ENCODE measurements at regions not wholly inside any gene's neighbourhood (a gene's known extent, or its start where the extent isn't known, plus 50 kb on each side); places are given as distances from the start of the nearest gene placed in this dataset.

GRCh38 chr11:10641912-10642697 is 51.5 kb downstream of the IRAG1 start:
- DNase-seq, result no peak

- no peak for DNase-seq
Measured at GRCh38 chr11:10641177-10641911, 52.2 kb downstream of the IRAG1 start.

- DNase-seq, result no peak
Measured at GRCh38 chr11:10640308-10640707, 53.2 kb downstream of the IRAG1 start.

DNA sequence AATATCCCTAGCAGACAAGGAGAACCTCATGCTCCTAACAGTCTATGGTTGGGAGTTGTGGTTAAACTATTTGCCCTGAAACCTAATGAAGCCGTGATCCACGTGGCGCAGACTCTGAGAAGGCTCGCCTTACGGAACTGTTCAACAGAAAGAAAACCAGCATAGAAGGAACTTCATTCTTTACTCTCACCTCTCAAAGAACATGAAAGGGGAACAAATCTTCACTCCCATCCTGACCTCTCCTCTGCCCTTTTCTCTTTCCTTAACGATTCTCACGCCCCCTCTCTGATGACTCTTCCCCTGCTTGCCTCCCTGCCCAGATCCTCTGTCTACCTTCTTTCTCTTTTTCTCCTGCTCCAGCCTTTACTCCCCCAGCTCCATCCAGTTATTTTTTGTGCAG is 54.2 kb downstream of the IRAG1 start:
- DNase-seq, result no peak

DNA sequence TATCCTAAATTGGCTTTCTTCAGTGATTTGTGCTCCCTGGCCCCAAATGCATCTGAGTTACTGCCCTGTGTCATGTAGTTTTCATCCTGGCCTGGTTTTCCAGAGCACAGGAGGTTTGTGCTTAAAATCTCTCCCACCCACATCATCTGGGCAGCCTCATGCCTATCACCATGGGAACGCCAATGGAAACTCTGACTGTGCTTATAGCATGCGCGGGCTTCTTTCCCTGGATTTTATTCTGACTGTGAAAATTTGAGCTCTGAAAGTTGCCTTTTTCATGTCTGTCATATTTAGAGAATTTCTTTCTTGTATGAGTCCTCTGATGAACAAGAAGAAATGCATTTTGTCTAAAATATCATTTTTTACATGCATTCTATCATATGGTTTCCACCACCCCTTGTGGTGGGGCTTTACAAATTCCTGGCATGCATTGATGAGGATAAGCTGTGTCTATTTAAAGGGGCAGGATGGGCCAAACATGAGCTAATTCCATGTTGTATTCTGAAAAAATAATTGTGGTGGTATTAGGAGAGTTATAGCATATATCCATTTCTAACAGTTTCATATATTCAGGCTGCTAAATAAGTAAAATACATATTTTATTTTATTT is 55.1 kb downstream of the IRAG1 start:
- DNase-seq, result no peak

DNA sequence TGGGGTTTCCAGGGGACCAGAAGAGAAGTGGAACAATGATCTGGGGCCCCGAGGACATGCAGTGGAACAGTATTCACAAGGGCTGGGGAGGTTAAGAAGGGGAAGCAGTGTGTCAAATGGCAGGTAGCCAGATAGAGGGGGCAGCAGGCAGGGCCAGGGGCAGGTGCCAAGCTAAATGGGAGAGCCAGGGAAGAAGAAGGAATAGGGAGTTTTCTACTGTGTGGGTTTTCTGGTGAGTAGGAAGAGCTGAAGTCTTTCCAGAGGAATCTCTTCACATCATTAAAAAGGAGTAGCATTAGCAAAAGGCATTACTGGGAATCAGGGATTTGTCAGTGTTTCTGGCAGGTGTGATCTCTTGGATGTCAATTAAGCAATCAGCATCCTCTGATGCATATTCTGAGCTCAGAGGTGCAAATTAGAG is 55.8 kb downstream of the IRAG1 start:
- no peak for DNase-seq

DNA sequence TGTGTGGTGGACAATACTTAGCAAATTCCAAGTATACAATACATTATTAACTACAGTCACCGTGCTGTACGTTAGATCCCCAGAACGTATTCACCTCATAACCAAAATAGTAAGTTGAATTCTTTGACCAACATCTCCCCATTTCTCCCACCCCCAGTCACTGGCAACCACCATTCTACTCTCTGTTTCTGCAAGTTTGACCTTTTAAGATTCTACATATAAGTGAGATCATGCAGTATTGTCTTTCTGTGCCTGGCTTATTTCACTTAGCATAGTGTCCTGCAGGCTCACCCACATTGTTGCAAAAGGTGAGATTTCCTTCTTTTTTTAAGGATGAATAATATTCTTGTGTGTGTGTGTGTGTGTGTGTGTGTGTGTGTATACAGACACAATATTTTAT is 59.1 kb downstream of the IRAG1 start:
- DNase-seq, result no peak

DNA sequence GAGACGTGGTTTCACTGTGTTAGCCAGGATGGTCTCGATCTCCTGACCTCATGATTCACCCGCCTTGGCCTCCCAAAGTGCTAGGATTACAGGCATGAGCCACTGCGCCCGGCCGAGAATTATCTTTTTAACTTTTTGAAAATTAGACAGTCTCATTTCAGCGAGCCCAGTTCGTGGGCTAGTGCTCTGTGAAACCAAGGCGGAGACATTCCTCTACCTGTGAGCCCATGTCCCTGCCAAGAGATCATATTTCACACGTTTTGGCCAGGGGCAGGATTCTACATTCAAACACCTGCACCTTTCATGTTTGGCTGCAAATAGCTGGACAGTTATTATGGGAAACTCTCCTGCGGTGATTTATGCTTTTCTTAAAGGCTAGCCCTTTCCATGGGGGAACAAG is 60.3 kb downstream of the IRAG1 start:
- no peak for DNase-seq

- DNase-seq, result no peak
Measured at GRCh38 chr11:10632483-10632882, 61.1 kb downstream of the IRAG1 start.

GRCh38 chr11:10631761-10632160 is 61.8 kb downstream of the IRAG1 start:
- DNase-seq, result no peak

DNA sequence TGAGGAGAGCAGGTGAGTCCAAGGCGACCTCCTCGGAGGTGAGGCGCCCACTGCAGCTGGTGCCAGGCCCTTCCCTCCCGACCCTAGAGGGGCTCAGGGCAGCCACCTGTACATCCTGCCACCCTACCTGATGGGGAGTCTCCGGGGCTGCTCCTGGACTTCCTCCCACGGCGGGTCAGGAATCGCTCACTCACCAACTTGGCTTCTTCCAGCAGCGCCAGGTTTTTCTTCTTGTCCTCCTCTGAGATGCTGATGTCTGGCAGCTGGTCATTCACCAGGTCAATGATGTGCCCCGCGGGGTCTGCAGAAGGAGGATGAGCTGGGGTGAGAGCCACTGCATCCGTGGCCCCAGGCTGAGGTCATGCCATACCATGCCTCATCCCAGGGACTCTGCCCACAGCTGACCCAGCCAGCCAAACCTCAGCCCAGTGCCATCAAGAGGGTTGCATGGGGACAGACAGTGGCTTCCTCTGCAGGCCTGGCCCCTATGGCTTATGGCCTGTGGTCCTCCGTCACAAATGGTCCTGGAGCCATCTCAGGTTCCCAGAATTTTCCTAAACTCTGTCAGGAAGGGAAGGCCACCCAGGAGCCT is 61.0 kb upstream of the LYVE1 start:
- DNase-seq, result no peak

DNA sequence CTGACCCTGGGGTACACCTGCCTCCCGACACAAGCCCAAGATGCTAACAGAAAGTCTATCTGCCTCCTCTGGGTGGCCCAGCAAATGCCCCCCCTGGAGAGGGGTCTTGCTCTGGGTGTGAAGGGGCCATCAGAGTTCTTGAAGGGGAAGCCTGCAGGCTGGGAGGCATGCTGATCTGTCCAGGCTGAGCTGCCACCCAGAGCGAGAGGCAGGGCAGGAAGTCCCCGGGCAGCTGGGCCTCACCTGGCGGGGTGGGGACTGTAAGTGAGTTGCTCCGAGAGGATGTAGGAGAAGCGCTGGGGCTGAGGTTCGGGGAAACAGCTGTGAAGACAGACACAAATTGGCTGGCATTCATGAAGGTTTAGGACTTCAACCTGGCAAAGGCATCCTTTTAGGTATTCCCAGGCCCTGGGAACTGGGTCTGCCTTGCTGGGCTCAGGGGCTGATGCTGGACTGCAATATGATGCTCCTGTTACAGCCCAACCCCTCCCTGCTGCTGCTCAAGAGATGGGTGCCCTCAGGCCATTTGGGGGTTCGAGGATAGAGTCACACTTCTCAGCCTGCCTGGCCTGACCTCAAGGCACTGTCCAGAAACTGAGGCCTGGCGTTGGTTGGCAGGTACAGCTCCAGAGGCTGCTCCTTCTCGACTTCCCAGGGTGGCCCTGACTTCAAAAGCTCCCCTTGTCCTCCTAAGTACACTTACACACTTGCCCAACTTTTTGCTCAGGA is 60.2 kb upstream of the LYVE1 start:
- DNase-seq, result no peak

DNA sequence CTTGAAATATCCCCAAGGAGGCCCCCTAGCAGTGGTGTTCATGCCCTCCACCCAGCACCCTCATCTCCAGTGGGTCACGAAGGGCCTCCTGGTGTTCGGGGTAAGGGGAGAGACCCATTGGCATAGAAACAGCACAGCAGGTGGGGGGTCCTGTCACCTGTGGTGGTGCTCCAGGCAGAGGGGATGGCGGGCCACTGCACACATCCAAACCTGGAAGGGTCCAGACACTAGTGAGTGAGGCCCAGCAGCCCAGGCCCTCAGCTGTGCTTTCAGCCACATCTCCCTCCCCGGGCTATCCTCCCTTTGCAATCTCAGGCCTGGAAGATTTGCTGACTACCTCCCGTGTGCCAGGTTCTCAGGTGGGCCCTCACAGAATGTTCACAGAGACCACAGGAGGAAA is 59.4 kb upstream of the LYVE1 start:
- no peak for DNase-seq

DNA sequence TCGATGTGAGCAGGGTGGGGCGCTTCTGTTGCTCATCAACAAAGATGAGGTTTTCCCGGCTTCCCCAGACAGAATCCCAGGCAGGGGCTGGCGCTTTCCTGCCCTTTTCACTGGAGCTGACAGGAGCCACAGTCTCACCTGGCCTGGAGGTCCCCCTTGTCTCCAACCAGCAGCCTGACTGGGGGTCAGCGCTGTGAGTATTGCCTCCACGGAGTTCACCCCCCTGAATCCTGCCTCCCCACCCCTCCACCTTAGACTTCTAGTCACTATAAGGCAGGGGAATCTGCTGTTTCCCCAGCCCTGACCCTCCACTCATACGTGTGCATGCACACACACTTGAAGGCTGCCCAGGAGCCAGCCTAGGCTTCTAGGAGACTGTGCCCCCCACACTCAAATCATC is 58.8 kb upstream of the LYVE1 start:
- no peak for DNase-seq

- DNase-seq, result no peak
Measured at GRCh38 chr11:10625982-10626311, 57.5 kb upstream of the LYVE1 start.

DNA sequence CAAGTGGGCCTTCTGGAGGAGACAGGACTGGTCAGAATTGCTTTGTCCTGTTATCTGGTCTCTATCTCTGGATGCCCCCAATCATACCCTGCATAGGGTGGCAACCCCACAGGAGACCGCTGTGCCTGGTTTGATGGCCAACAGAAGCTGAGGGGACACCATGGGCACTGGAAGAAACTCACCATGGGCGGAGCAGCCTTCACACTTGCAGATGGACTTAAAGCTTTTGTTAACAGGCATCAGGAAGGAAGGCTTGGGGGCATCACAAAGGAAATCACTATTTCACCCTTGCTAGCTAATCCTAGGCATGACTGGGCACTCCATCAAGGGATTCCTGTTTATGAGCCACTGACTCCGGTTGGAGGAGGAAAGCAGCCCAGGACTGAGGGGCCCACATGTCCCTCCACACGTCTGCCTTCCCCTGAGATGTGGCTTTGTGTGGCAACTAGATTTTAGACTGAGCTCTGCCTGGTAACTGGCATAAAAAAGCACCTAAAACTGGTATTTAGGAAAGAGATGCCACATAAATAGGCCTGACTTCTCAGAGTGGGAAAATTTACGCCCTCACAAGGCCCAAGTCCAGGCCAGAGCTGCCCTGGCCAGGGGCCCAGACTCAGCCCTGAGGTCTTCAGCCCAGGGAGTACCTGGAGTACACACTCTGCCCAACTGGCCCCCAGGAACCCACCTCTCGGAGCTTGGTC is 57.0 kb upstream of the LYVE1 start:
- DNase-seq, result no peak

DNA sequence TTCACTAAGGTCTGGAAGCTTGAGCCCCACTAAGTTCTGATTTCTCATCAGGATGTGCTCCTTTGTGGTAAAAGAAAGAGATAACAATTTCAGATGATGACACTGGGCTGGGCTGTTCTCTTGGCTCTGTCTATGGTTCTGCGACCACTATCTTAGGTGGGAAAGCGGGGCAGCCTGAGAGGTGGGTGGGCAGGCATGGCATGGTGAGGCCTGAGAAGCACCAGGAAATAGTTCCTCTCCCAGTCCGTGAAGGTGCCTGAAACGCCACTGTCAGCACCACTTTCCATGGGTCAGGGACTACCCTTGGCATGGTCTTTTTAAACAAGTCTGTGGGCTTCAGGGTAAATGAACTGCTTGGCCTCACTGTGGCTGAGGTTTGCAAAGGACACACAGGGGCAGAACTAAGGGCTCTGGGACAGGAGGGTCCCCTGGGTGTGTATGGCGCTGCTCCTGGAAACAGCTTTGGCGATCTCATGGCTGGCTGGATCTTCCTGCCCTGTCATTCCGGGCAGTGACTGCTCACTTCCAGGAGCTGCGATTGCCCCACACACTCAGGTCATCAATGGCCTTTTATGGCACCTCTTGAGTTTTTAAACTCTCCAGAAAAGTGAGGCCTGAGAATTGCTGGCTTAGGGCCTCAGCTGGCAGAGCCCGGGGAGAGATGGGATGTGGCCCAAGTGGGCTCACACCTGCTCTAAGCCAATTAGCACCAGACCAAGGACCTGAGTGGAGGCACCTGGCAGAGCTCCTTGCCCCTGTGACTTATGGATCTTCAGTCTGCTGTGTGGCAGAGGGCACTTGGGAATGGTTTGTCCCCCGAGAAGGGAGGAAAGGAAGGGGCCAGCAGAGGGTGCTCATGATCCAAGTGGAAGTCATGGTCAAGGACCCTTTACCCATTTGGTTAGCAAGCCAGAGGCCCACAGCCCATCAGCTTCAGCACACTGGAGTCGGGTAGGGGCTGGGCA is 55.6 kb upstream of the LYVE1 start:
- peak; percentile 90 for DNase-seq

DNA sequence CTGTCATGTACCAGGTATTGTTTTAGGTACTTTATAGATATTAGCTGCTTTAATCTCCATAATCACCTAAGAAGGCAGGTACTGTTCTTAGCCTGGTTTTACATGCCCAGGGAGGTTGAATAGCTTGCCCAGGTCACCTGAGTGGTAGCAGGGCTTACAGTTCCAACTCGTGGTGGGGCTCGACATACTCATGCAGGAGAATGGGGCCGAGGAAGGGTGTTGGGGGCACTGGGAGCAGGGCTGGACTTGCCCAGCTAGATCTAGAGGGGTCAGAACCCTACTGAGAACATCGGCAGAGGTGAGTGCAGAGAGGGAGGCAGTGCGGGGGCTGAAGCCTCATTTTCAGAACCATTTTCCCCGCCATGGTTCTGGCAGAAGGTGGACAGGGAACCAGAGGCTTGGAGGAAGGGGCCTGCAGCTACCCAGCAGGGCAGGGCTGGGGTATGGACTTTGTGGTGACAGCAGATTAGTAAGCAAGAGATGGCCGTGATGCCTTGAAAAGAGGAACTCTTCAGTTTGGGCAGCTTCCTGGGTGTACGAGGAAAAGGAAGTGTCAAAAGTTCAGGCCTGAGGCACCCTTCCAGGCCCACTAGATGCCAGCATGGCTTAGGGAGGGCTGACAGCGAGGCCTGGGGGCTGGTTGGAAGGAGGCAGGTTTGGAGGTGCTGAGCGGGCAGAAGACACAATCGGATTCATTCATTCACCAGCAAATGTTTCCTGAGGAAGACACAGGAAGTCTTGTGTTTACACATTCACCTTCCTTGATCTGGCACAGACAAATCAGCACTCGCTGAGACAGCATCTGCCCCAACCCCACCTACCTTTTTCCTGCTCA is 54.7 kb upstream of the LYVE1 start:
- DNase-seq, result no peak

GRCh38 chr11:10622108-10622507 is 53.6 kb upstream of the LYVE1 start:
- DNase-seq, result no peak

DNA sequence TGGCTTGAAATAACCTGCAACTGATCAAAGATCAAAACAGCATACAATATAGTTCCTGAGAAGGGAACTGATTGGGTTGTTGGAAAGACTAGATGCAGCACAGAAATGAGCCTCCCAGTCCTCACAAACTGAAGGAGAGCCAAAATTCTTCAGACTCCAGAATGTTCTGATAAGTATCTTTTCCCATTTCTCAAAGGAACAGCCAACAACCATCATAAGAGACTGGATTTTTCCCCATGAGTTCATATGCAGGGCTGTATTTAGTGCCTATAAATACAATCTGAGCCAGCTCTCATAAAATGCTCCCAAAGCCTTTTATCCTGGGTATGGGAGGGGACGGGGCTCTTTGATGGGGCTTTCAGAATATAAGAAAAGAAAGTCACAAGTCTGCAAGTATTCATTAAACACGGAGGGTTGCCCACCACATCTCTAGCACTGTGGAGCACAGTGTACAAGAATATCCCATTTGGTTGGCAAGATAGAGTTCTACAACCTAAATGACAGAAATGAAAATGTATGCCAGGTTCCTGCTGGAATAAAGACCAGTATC is 50.7 kb upstream of the LYVE1 start:
- DNase-seq, result no peak
